ENCODE measurements at regions not wholly inside any gene's neighbourhood (a gene's known extent, or its start where the extent isn't known, plus 50 kb on each side); places are given as distances from the start of the nearest gene placed in this dataset.

DNA sequence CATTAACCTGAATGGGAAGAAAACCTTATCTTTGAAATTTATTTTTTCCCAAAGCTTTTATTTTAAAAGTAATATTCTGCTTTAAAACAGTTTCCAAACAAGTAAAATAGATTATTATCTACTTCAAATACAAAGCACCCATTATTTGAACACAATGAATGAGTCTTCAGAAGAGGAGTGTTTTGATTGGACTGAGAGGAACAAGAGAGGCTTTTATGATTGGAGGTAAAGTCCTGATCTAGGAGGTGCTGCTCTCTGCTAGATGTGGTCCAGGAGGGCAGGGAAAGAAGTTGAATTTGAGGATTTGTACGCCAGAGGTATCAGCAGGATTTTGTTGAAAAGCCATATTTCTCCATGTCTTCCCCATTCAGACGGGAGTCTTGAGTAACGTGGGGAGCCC is 900.7 kb downstream of the SOCS6 start:
- DNase-seq: no peak

DNA sequence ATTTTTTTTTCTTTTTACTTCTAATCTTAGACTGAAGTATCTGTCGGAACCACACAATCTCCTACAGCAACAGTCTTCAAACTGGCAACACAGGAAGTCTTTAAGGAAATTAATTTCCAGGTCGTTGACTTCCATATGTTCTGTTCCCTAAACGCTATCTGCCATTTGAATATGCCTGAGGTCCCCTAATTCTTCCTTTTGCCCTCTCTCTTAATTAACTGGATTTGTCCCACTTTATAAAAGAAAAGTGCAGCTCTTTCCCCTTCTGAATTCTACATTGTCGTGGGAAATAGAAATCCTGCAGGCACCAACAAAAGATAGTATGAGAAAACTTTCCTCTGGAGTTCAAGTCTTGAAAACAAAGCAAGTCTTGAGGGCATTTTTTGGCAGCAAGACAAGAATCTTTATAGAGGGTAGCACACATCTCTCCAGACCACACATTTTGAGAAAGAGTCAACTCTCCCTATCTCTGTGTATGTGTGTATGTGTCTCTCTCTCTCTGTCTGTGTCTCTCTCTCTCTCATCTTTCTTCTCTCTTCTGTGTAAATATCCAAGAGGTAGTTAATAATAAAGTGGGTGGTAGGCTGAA is 879.8 kb downstream of the SOCS6 start:
- no peak for DNase-seq

DNA sequence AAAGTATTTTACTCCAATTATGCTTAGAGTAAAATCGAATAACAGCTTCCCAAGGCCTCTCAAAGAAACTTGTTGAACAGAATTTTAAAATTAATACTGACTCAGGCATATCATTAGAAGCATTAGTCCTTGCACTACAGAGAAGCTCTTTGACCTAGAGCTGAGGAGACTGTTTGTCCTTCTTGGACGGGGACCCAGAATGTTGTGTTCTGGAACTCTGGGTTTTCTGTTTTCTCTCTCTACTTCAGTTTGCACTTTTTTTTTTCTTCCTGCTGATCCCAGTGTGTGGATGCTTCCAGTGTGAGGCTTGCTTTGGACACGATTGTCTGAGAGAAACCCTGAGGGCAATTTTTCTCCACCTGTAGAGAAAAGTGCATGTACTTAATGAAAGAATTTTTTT is 847.6 kb downstream of the SOCS6 start:
- no peak for DNase-seq

DNA sequence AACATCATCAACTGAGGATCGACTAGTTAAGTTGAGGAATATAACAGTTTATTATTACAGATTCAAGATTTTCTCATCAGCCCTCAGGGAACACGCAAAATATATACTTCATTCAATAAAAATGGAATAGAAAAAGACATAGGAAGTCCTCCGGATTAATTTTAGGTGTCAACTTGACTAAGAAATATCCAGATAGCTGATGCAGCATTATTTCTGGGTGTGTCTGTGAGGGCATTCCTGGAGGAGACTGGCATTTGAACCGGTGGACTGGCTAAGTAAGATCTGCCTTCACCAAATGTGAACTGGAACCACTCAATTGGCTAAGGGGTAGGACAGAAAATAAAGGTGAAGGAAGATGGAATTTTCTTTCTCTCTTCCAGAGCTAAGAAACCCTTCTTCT is 845.3 kb downstream of the SOCS6 start:
- DNase-seq: no peak

DNA sequence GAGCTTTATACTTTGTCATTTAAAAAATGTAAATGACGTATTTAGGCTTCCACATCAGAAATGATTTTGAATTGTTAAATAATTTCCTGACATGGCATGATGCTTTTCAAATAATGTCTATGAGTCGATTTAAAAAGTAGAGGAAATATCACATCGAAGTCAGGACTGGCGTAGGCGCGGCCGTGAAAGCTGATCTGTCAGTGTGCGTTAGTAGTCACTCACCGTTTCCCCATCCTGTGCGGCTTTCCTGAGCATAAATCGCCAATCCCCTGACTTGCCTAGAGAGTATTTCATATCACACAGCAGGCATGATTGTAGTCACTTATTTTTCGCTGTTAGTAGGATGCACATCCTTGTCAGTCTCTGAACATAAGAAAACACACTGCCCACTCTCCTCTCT is 843.1 kb downstream of the SOCS6 start:
- no peak for DNase-seq

DNA sequence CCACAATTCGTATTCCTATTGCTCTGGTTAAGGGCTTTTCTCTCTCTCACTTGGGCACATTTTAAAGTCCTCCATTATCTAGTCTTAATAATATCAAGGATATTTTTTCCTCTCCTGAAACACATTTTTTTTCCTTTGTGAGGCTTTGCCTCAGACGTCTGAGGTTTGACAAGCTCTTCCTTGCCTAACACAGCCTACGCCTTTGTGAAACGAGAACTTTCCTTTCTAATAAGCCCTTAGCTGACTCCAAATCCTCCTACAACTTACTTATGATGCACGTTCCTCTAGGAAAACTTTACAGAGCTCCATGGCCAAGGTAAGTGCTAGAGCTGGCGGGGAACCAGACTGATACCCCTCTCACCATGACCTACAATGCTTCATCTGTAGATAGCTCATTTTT is 841.5 kb downstream of the SOCS6 start:
- DNase-seq: no peak

DNA sequence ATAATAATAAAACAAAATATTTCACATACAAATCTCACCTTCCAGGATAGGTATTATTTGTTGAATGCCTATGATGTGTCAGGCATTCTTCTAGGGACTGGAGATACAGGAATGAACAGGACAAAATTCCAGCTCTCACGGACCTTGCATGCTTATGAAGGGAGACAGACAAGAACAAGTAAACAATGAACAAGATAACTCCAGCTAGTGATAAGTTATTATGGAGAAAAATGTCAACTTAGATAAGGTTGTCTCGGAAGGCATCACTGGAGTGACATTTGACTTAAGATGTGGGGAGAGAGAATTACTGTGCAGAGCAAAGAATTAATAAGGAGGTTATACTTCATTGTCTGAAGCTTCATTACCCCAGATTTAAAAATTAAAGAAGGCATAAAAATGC is 836.7 kb downstream of the SOCS6 start:
- no peak for DNase-seq

DNA sequence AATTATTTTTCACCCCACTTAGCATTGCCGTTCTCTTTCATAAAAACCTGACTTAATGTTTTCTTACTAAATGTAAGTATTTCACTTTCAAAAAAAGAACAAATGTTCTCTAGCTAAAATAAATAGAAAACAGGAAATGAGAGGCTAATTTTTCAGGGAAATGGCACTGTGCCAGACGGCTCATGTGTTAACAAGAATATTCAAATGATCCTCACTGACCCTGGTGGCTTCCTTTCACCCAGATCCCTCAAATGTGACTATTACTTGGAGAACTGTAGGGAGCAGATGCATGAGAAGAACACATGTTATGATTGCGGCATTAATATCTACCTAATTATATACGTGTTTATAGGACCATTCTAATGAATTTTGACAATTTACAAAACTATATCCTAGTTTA is 827.7 kb downstream of the SOCS6 start:
- DNase-seq: no peak

DNA sequence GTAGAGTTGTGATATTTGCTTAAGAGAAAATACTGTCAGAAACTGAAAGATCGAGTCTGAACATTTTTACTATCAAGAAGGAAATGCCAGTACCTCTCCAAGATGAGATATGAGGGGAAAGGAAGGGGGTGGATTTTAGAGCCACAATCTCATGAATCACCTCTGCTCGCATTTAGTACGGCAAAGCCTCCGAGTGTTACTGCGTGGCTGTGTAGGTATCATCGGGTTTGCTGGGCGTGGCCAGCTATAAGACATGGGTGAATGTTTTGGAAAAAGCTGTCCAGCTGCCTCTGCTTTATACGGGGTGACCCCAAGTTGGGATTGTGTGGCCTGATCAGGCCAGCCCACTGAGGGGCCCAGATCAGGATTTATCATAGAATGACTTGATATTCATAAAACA is 826.4 kb downstream of the SOCS6 start:
- no peak for DNase-seq

DNA sequence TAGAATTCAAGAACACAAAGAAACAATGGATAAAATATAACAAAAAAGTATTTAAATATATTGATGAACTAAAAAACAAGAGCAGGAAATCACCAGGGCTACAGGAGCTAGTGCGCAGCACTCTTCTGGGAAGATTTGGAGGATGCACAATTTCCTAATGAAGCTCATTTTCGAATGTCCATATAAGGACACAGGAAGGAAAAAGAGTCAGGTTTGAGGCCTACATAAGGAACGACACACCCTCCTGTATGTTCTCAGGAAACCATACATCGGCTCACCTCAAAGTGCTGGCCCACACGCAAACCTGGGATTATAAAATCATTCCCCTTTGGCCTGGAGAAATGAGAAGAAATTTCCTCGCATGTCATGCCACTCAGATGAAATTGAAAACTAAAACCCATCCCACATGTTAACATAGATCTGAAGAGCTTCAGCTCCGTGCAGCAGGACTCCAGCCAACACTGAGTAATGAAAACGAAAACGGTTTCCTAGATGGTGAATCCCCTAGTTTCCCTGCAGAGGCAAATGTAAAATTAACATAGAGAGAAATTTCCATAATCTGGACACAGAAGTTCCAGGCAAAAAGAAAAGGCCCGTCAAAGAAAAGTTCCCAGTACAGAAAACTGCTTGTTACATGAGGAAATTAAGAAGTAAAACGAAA is 825.8 kb downstream of the SOCS6 start:
- DNase-seq: no peak

DNA sequence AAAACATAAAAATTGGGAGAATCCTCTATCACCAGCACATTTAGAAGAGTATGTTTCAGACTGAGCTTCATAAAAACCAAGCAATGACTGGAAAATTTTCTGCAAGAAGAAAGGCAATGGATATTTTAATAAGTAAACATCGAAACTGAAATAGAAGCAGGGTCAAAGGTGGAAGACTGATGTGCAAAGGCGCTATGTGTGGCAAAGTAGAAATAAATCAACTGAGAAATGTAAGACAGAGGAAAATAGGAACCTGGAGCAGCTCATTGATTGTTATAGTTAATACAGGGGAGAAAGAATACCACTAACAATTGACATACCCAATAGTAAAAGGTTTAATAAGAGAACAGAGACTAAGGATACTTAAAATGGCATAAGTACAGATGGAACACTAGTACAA is 818.4 kb downstream of the SOCS6 start:
- DNase-seq: no peak

DNA sequence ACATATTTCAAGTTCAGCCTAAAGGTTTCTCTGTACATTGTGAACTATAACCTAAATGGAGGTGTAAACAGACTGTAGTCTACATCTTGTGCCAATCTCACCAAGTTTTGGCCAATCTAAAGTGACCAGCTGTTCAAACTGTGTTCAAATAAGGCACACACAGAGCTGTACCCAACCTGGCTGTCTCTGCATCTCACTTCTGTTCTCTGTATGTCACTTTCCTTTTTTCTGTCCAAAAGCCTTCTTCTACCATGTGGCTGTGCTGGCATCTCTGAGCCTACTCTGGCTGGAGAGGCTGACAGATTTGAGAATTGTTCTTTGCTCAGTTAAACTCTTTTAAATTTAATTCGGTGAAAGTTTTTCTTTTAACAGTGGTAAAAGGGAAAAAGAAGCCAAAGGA is 817.9 kb downstream of the SOCS6 start:
- no peak for DNase-seq

DNA sequence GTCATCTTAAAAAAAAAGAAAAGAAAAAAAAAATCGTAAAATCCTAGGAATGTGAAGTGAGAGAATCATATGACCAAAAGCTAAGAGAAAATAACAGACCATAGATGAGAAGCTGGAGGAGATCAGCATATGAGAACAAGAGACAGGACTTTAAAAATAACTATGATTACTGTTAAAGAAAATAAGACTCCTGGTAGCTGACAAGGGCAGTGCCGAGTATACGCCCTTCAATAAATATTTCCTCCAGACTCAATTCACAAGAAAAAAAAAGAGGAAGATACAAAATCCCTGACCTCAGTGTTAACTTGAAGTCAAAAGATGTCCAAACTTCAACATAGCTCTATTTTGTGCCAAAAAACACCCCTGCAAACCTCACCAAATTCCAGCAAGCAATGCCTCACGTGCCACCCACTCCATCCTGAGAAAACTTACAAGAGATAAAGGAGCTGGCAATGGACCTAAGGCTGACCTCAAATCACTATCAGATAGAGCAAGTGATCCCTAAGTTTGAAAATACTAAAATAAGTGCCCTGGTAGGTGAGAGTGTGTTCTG is 817.2 kb downstream of the SOCS6 start:
- no peak for DNase-seq

DNA sequence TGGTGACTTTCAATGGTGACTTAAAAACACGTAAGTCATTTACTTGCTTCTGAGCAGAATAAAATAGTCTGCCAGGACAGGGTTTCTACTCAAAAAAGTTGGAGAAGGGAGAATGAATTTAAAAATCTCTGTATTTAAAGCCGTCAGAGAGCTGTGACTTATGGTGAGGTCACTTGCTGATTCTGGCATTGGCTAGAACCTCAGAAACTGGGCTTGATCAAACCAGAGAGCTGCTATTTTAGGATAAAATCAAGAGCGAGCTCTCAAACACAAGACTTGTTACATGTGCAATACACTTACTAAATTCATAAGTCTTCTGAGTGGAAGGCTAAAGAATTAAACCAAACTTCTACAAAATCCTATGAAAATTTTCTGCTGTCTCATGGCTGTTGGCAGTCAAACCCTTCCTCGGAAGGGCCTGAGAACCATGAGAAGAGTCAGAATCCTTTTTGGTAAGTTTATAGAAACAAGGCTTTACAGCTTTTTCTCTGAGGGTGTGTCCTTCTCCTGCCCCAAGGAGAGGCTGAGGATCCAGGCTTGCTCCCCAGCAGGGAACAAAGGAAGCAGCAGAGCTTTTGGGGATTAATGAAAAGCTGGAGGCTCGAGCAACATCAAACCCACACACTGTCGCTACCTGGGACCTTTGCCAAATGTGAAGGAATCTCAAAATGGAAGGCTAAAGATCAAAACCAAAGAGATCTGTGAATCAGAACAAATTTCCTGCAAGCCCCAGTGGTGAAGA is 816.4 kb downstream of the SOCS6 start:
- DNase-seq: no peak

DNA sequence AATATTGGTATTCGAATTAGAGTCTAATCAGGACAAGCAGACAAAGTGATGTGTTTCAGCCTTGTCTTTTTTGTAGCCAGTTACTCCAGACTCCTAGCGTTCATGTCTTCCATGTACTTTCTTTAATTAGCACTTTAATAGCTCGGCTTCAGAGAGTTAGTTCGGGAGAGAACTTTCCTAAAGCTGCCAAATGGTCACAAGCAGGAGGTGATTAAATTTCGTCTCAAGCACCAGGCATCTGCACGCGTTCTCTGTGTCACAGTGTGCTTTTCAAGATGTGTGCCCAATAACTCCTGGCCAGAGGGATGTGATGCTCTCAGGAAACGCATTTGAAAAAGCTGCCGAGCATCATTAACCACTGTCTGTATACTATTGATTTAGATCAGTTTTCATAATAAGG is 790.8 kb downstream of the SOCS6 start:
- DNase-seq: no peak

DNA sequence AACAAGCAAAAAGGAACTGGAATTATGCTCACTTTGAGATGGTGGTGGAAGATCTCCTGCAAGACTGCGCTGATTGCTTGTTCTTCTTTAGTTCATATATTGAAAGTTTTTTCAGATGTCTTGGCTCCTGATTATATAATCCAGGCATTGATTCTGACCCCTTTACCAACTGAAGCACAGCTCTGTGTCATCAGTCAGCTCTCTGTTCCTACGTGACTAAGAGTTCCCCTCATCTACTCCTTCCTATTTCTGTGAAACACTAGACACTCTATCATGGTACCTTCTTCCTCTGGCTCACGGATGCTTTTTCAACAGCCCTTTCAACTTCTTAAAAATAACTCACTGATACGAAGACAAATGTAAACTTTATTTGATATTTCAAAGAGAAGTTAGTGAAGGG is 788.6 kb downstream of the SOCS6 start:
- DNase-seq: no peak

DNA sequence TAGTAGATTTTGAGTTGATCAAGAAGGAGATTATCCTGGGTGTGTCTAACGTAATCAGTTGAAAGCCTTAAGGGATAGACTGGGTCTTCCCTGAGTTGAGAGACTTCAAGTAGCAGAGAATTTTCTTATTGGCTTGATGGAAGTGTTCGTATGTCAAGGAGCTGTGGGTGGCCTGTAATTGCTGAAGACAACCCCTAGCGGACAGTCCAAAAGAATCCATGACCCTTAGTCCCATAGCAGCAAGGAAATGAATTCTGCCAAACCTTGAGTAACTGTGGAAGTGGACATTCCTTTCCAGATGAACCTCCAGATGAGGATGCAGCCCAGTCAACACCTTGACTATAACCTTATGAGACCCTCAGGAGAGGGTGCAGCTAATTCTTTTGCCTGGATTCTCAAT is 786.3 kb downstream of the SOCS6 start:
- no peak for DNase-seq

DNA sequence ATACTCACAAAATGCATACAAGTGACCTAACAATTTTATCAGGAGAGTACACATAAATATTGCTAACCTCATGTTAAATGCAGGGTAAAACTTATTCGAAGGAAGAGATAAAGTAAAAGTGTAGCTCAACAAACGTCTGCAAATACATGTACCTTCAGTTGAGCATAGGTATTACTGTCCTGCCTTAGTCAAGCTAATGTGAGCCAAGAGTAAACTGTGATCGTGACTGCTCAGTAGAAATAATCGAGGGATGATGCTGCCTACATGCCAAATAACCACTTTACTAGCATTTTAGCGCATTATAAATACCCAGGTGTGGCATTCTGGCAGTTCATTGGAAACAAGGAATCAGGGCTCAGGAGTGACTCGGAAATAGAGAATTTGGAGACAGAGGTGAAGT is 779.5 kb downstream of the SOCS6 start:
- no peak for DNase-seq

DNA sequence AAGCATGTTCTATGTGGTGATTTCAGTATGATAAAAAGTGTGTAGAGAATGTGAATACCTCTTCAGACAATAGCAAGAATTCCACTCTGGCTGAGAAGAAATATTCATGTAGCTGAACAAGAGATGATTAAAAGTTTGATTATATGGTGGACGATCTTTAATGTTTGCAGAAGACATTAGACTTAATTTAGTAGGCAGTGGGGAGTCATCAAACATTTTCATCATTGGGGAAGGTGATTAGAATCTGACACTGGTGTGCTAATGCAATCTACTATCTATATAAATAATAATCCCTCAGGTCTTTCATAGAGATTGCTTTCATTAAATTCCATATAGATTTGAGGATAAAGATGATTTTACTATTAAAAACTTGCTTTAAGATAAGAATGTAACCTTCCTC is 761.0 kb downstream of the SOCS6 start:
- DNase-seq: no peak

DNA sequence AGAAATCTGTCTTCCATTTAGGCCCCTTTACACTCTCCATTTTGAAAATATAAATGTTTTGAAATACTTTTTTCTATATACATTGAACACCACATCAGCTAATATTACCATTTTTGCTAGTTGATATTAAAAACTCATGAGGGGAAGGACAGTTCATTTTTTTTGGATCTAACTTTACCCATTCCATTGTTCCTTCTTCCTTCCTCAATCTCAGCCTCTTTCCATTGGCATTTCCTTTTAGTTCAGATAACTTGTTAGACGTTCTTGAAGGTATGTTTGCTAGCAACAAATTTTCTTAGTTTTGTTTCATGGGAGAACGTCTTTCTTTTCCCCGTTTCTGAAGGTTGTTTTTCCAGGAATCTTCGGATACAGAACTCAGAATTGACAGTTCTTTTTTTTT is 759.0 kb downstream of the SOCS6 start:
- no peak for DNase-seq

DNA sequence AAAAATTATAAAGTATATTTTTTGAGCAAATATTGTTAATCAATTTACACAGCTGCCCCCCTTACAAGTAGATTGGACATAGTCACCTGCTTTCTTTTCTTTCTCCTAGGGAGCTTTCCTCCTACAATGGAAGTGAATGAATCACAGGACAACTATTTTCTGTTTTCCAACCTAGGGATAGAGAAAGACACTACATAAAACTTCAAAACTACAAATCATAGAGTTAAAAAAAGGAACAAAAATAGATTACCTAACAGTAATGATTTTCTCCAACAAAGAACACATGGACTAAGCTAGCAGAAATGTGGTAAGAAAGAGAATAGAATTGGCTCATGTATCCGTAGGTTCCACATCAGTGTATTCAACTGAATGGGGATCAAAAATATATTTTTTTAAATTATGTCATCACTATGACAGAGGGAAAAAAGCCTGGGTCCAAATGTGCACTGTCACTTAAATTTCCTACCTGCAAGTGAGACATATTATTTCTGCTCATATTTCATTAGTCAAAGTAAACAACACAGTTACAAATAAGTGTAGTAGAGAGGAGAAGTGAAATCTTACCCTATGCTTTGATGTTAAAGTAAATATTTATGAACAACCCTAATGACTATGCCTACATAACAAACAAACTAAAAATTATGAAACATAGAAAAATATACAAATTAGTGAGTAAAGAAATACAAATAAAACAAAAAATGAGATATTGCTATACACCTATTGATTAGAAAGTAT is 756.7 kb downstream of the SOCS6 start:
- no peak for DNase-seq

DNA sequence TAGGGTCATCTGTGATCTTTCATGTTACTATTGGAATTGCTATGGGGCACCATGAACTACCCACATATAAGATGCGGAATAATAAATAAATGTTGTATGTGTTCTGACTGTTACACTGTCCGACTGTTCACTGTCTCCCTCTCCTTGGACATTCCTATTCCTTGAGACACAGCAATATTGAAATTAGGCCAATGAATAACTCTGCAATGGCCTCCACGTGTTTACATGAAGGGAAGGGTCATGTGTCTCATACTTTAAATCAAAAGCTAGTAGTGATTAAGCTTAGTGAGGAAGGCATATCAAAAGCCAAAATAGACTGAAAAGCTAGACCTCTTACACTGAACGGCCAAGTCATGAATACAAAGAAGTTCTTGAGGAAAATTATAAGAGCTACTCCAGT is 751.3 kb downstream of the SOCS6 start:
- DNase-seq: no peak

DNA sequence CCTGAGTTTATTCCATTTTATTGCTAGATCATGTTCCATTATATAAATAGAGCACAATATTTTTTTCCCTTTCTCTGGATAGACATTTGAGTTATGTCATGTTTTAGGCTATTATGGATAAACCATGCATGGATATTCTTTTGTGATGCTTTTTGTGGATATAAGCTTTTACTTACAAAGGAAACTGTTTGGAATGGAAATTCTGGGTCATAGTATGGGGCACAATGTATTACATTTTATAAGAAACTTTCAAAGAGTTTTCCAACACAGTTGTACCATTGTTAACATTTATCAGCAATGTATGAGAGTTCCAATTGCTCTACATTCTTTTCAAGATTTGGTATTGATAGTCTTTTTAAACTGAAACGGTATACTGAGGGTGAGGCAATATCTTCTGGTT is 749.4 kb downstream of the SOCS6 start:
- DNase-seq: no peak

DNA sequence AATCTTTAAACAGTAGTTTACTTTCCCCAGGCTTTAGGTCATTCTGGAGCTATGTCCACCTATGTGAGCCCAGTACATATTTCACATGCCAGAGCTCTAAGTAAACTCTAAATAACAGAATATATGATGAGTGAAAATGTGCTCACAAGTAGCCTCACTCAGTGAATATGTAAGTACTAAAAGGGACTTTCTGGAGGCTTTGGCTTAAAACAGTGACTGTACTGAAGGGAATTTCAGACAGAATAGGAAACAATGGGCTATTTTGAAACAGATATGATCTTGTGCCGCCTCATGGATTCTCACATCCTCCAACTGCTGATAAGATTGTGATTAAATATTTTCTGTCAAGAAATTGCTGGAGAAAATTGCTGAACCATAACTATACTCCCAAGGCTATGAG is 747.9 kb downstream of the SOCS6 start:
- no peak for DNase-seq

Measured in NCI-H2107 (cell line).